GM21723 (cell line): ENCODE measurements at regions not wholly inside any gene's neighbourhood (a gene's known extent, or its start where the extent isn't known, plus 50 kb on each side); places are given as distances from the start of the nearest gene placed in this dataset.
"Not testable (repeated sequence)": the region's sequence is repeated elsewhere in the genome, so short reads cannot be mapped to it uniquely, and the experiment has no call there.

Source experiments
- ATAC-seq: cut with Tn5 transposase; IDR thresholded peaks from one replicate; pipeline ENCODE4 v1.9.1; 2021; ENCODE audit warnings: mild to moderate bottlenecking, moderate library complexity; ENCODE audit not compliant: unreplicated experiment

GRCh38 chr4:134145369-134145768 is 56.2 kb downstream of the PABPC4L start:
- ATAC-seq = no peak

GRCh38 chr4:134144337-134144736 is 57.3 kb downstream of the PABPC4L start:
- no peak for ATAC-seq

GRCh38 chr4:134141728-134142127 is 59.9 kb downstream of the PABPC4L start:
- no peak for ATAC-seq

- no peak for ATAC-seq
These were observed 62.4 kb downstream of the PABPC4L start for GRCh38 chr4:134139188-134139587.

- ATAC-seq = no peak
These were observed 69.4 kb downstream of the PABPC4L start for GRCh38 chr4:134132086-134132783.

- no peak for ATAC-seq
These were observed 74.6 kb downstream of the PABPC4L start for GRCh38 chr4:134126955-134127354.

- no peak for ATAC-seq
These were observed 75.5 kb downstream of the PABPC4L start for GRCh38 chr4:134126000-134126560.

- ATAC-seq = no peak
These were observed 78.7 kb downstream of the PABPC4L start for GRCh38 chr4:134122903-134123302.

GRCh38 chr4:134117392-134118183 is 84.0 kb downstream of the PABPC4L start:
- no peak for ATAC-seq

GRCh38 chr4:134089885-134090284 is 111.7 kb downstream of the PABPC4L start:
- ATAC-seq = no peak

GRCh38 chr4:134085496-134085895 is 116.1 kb downstream of the PABPC4L start:
- no peak for ATAC-seq

- ATAC-seq = not testable (repeated sequence)
These were observed 122.5 kb downstream of the PABPC4L start for GRCh38 chr4:134079085-134079484.

- peak; percentile 60 for ATAC-seq
These were observed 123.2 kb downstream of the PABPC4L start for GRCh38 chr4:134078230-134078914.

GRCh38 chr4:134073711-134074110 is 127.9 kb downstream of the PABPC4L start:
- no peak for ATAC-seq

- ATAC-seq = no peak
These were observed 129.5 kb downstream of the PABPC4L start for GRCh38 chr4:134072137-134072536.

GRCh38 chr4:134070174-134070573 is 131.4 kb downstream of the PABPC4L start:
- ATAC-seq = no peak

- ATAC-seq = no peak
These were observed 144.2 kb downstream of the PABPC4L start for GRCh38 chr4:134057356-134057755.

GRCh38 chr4:134046221-134046620 is 155.4 kb downstream of the PABPC4L start:
- not testable (repeated sequence) for ATAC-seq

GRCh38 chr4:134045411-134045810 is 156.2 kb downstream of the PABPC4L start:
- no peak for ATAC-seq

- no peak for ATAC-seq
These were observed 158.3 kb downstream of the PABPC4L start for GRCh38 chr4:134043266-134043665.

- no peak for ATAC-seq
These were observed 173.2 kb downstream of the PABPC4L start for GRCh38 chr4:134028421-134028820.
